OCI-LY1 (cell line): ENCODE measurements at regions not wholly inside any gene's neighbourhood (a gene's known extent, or its start where the extent isn't known, plus 50 kb on each side); places are given as distances from the start of the nearest gene placed in this dataset.

Experiments used
- H2AFZ ChIP-seq: fragments of 200-600 bp; sonication (generic), shearing (Covaris generic); 2 replicates; pipeline ENCODE4 v1.6.0; 2014; ENCODE audit warnings: antibody characterized with exemption, mild to moderate bottlenecking, low read length
- H3F3A ChIP-seq: fragments of 200-600 bp; sonication (generic), shearing (Covaris generic); 2 replicates; pipeline ENCODE4 v1.6.0; 2014; ENCODE audit warnings: mild to moderate bottlenecking, antibody characterized with exemption, low read length, moderate library complexity; ENCODE audit not compliant: insufficient read depth
- H3K27ac ChIP-seq: fragments of 200-600 bp; sonication (generic); 2 replicates; pipeline ENCODE4 v1.5.1; 2014; ENCODE audit warnings: low read length, mixed run types, mild to moderate bottlenecking, low read depth; ENCODE audit not compliant: poor library complexity, severe bottlenecking
- H3K27me3 ChIP-seq: fragments of 200-600 bp; sonication (generic); 2 replicates; pipeline ENCODE4 v1.6.0; 2014; ENCODE audit warnings: antibody characterized with exemption, mild to moderate bottlenecking, low read length, moderate library complexity; ENCODE audit not compliant: insufficient read depth
- H3K36me3 ChIP-seq: fragments of 200-600 bp; sonication (generic); 2 replicates; pipeline ENCODE4 v1.6.1; 2014; ENCODE audit warnings: mild to moderate bottlenecking, antibody characterized with exemption, low read length, moderate library complexity, mixed read lengths; ENCODE audit not compliant: insufficient read depth
- H3K4me1 ChIP-seq: fragments of 200-600 bp; sonication (generic); 2 replicates; pipeline ENCODE4 v1.5.1; 2014; ENCODE audit warnings: mild to moderate bottlenecking, low read length, moderate library complexity; ENCODE audit not compliant: insufficient read depth, severe bottlenecking
- H3K4me2 ChIP-seq: fragments of 200-600 bp; sonication (generic), shearing (Covaris generic); 2 replicates; pipeline ENCODE4 v1.6.1; 2014; ENCODE audit warnings: low read length
- H3K4me3 ChIP-seq: fragments of 200-600 bp; sonication (generic); 2 replicates; pipeline ENCODE4 v1.5.1; 2014; ENCODE audit warnings: low read length, low read depth, mild to moderate bottlenecking, mixed read lengths; ENCODE audit not compliant: poor library complexity, severe bottlenecking
- H3K79me2 ChIP-seq: fragments of 200-600 bp; shearing (Covaris generic); 2 replicates; pipeline ENCODE4 v1.6.1; 2016; ENCODE audit warnings: mixed run types, low read length, mixed read lengths; ENCODE audit not compliant: insufficient read depth
- H3K9ac ChIP-seq: fragments of 200-600 bp; sonication (generic), shearing (Covaris generic); 2 replicates; pipeline ENCODE4 v1.6.1; 2014; ENCODE audit warnings: mild to moderate bottlenecking, low read length, mixed read lengths
- H3K9me2 ChIP-seq: fragments of 200-600 bp; sonication (generic), shearing (Covaris generic); 2 replicates; pipeline ENCODE4 v1.6.1; 2014; ENCODE audit warnings: low read depth, mild to moderate bottlenecking, low read length, mixed read lengths
- H3K9me3 ChIP-seq: fragments of 200-600 bp; shearing (Covaris generic); 2 replicates; pipeline ENCODE4 v1.6.1; 2014; ENCODE audit warnings: low read length, mixed read lengths
- H4K20me1 ChIP-seq: fragments of 200-600 bp; sonication (generic), shearing (Covaris generic); 2 replicates; pipeline ENCODE4 v1.6.0; 2016; ENCODE audit warnings: mild to moderate bottlenecking, low read length; ENCODE audit not compliant: insufficient read depth
- EZH2 ChIP-seq: fragments of 200-600 bp; sonication (generic), shearing (Covaris generic); IDR thresholded peaks from 2 replicates; pipeline ENCODE4 v1.8.0; 2017; ENCODE audit warnings: borderline replicate concordance, mixed run types, mild to moderate bottlenecking, antibody characterized with exemption, low read length, moderate library complexity, mixed read lengths
- TF ChIP-seq, protein P1 (sequence below): fragments of 200-600 bp; sonication (generic), shearing (Covaris generic); IDR thresholded peaks from 2 replicates; pipeline ENCODE4 v1.5.1; 2017; ENCODE audit warnings: mild to moderate bottlenecking, antibody characterized with exemption, low read length, moderate library complexity, mixed read lengths

DNA sequence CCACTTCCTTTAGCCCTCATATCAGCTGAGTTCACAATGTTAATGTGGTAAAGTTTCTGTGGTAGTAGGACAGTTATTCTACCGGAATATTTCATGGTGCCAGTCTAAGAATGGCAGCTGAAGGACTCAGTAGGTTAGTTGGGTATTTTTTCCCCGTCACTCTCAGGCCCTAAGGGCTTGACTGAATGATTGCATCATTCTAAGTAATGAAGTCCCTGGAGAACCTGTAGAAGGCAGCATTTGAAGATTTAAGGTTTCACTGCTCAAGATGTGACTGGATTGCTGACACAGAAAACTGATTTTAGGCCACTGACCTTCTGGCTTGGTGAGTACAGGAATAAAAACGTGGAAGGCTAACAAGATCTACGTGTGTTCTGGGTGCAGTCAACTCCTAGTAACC is 657.3 kb downstream of the PCDH19 start:
- Histone ChIP-seq H3K79me2 (no peaks in the 10 kb centered on the region), H3K36me3 (no peaks in the 10 kb centered on the region), H3F3A (no peaks in the 10 kb centered on the region), H3K4me2 (no peak overlapping the region), H2AFZ (no peak overlapping the region), H4K20me1 (no peaks in the 10 kb centered on the region), H3K9me3 (no peaks in the 10 kb centered on the region), H3K27ac (no peak overlapping the region), H3K9ac (no peak overlapping the region), H3K4me1 (no peaks in the 10 kb centered on the region), H3K27me3 (no peaks in the 10 kb centered on the region), H3K4me3 (no peak overlapping the region), H3K9me2 (no peaks in the 10 kb centered on the region)
- TF ChIP-seq, protein P1, sequence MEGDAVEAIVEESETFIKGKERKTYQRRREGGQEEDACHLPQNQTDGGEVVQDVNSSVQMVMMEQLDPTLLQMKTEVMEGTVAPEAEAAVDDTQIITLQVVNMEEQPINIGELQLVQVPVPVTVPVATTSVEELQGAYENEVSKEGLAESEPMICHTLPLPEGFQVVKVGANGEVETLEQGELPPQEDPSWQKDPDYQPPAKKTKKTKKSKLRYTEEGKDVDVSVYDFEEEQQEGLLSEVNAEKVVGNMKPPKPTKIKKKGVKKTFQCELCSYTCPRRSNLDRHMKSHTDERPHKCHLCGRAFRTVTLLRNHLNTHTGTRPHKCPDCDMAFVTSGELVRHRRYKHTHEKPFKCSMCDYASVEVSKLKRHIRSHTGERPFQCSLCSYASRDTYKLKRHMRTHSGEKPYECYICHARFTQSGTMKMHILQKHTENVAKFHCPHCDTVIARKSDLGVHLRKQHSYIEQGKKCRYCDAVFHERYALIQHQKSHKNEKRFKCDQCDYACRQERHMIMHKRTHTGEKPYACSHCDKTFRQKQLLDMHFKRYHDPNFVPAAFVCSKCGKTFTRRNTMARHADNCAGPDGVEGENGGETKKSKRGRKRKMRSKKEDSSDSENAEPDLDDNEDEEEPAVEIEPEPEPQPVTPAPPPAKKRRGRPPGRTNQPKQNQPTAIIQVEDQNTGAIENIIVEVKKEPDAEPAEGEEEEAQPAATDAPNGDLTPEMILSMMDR: no peak
- no peak for TF ChIP-seq EZH2

DNA sequence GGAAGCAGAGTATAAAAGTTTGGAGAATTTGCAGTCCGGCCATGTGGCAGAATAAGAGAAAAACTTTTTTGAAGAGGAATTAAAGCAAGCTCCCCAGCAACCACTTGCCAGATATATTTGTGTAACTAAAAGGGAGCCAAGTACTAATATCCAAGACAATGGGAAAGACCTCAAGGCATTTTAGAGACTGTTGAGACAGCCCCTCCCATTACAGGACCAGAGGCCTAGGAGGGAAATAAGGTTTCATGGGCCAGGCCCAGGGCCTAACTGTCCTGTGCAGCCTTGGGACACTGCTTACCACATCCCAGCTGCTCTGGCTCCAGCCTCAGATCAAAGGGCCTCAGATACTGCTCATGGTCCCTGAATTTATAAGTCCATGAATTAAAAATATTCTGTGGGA is 659.4 kb downstream of the PCDH19 start:
- Histone ChIP-seq H2AFZ (no peak overlapping the region), H3K4me1 (no peaks in the 10 kb centered on the region), H3K79me2 (no peaks in the 10 kb centered on the region), H3K27ac (no peak overlapping the region), H3K27me3 (no peaks in the 10 kb centered on the region), H3F3A (no peaks in the 10 kb centered on the region), H3K4me3 (no peak overlapping the region), H3K36me3 (no peaks in the 10 kb centered on the region), H3K9me2 (no peaks in the 10 kb centered on the region), H3K9me3 (no peaks in the 10 kb centered on the region), H4K20me1 (no peaks in the 10 kb centered on the region), H3K4me2 (no peak overlapping the region), H3K9ac (no peak overlapping the region)
- no peak for TF ChIP-seq EZH2
- TF ChIP-seq, protein P1: no peak

DNA sequence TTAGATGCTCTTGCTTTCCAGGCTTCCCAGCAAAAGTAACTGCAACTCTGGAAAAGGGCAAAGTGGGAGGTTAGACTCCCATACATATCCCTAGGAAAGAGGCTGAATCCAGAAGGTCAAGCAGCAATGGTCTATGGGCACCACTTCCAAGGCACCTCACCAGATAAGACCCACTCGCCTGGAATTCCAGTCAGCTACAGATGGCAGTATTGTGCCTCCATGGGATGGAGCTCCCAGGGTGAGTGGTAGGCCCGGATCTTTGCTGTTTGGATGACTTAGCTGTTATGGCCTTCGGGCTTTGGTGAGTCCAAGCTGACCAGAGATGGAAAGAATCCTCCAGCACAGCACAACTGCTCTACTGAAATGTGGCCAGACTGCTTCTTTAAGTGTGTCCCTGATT is 688.0 kb downstream of the PCDH19 start:
- Histone ChIP-seq H3K9me2 (no peaks in the 10 kb centered on the region), H3K27ac (no peak overlapping the region), H3F3A (no peaks in the 10 kb centered on the region), H2AFZ (no peak overlapping the region), H3K79me2 (no peaks in the 10 kb centered on the region), H3K27me3 (no peaks in the 10 kb centered on the region), H3K9ac (no peak overlapping the region), H3K36me3 (no peaks in the 10 kb centered on the region), H3K4me1 (no peaks in the 10 kb centered on the region), H4K20me1 (no peaks in the 10 kb centered on the region), H3K9me3 (no peaks in the 10 kb centered on the region), H3K4me3 (no peak overlapping the region), H3K4me2 (no peak overlapping the region)
- TF ChIP-seq, protein P1: no peak
- no peak for TF ChIP-seq EZH2
